ENCODE measurements at regions not wholly inside any gene's neighbourhood (a gene's known extent, or its start where the extent isn't known, plus 50 kb on each side); places are given as distances from the start of the nearest gene placed in this dataset.

DNA sequence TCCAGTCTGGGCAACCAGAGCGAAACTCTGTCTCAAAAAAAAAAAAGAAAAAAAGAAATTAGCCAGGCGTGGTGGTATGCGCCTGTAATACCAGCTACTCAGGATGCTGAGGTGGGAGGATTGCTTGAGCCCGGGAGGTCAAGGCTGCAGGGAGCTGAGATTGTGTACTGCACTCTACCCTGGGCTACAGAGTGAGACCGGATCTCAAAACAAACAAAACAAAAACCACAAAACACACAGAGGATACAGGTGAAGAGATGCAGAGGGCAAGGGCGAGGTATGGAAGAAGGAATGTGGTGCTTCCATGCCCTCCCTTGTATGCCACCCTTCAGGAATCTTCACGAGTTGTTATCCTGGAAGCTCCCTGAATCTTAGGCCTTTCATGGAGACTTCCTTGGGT lies 68.5 kb downstream of the NDUFS5 start:
- TF ChIP-seq POLR2AphosphoS5 (IDR thresholded peaks at IDR 0.05), result no peak
- TF ChIP-seq, protein P1, sequence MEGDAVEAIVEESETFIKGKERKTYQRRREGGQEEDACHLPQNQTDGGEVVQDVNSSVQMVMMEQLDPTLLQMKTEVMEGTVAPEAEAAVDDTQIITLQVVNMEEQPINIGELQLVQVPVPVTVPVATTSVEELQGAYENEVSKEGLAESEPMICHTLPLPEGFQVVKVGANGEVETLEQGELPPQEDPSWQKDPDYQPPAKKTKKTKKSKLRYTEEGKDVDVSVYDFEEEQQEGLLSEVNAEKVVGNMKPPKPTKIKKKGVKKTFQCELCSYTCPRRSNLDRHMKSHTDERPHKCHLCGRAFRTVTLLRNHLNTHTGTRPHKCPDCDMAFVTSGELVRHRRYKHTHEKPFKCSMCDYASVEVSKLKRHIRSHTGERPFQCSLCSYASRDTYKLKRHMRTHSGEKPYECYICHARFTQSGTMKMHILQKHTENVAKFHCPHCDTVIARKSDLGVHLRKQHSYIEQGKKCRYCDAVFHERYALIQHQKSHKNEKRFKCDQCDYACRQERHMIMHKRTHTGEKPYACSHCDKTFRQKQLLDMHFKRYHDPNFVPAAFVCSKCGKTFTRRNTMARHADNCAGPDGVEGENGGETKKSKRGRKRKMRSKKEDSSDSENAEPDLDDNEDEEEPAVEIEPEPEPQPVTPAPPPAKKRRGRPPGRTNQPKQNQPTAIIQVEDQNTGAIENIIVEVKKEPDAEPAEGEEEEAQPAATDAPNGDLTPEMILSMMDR (IDR thresholded peaks at IDR 0.05), result no peak
- no peak for TF ChIP-seq POLR2A (IDR thresholded peaks at IDR 0.05)
- TF ChIP-seq EP300 (IDR thresholded peaks at IDR 0.05), result no peak
